ENCODE measurements at regions not wholly inside any gene's neighbourhood (a gene's known extent, or its start where the extent isn't known, plus 50 kb on each side); places are given as distances from the start of the nearest gene placed in this dataset.

DNA sequence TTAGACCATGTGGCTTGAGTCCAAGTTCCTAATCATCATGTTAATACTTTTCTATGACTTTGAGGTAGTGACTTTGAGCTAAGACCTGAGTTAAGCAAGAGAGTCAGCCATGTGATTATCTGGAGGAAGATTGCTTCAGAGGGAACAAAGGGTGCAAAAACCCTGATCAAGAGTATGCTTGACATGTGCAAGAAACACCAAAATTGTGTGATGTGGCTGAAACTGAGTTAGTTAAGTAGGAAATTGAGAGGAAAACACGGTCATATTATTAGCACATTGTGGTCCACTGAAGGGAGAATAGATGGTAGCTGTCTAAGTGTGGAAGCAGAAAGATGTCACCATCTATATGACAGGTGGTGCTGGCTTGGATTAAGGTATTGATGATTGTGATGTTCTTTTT, 130.4 kb upstream of the MON1B start:
- TF ChIP-seq, protein P1, sequence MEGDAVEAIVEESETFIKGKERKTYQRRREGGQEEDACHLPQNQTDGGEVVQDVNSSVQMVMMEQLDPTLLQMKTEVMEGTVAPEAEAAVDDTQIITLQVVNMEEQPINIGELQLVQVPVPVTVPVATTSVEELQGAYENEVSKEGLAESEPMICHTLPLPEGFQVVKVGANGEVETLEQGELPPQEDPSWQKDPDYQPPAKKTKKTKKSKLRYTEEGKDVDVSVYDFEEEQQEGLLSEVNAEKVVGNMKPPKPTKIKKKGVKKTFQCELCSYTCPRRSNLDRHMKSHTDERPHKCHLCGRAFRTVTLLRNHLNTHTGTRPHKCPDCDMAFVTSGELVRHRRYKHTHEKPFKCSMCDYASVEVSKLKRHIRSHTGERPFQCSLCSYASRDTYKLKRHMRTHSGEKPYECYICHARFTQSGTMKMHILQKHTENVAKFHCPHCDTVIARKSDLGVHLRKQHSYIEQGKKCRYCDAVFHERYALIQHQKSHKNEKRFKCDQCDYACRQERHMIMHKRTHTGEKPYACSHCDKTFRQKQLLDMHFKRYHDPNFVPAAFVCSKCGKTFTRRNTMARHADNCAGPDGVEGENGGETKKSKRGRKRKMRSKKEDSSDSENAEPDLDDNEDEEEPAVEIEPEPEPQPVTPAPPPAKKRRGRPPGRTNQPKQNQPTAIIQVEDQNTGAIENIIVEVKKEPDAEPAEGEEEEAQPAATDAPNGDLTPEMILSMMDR (IDR thresholded peaks at IDR 0.05; ENCODE audit: low read length), result no peak
- no peak for TF ChIP-seq EZH2 (IDR thresholded peaks at IDR 0.05; ENCODE audit: borderline replicate concordance, low read length)

Data from OCI-LY1 (cell line).